Muscle of leg (tissue), 3 donors: ENCODE measurements at regions not wholly inside any gene's neighbourhood (a gene's known extent, or its start where the extent isn't known, plus 50 kb on each side); places are given as distances from the start of the nearest gene placed in this dataset.

Source experiments
- DNase-seq: peaks from one replicate; pipeline ENCODE4 v3.0.0; 2013
- H3K27ac ChIP-seq: one replicate; pipeline ENCODE4 v1.5.1; 2013; ENCODE audit warnings: mild to moderate bottlenecking, low read length, control low read depth
- H3K27me3 ChIP-seq: one replicate; pipeline ENCODE4 v1.6.1; 2013; ENCODE audit warnings: low read length; ENCODE audit not compliant: control insufficient read depth, insufficient read depth
- H3K36me3 ChIP-seq: one replicate; pipeline ENCODE4 v1.6.1; 2013; ENCODE audit warnings: low read length; ENCODE audit not compliant: control insufficient read depth, insufficient read depth
- H3K4me1 ChIP-seq: one replicate; pipeline ENCODE4 v1.6.1; 2013; ENCODE audit warnings: low read length; ENCODE audit not compliant: control insufficient read depth, insufficient read depth
- H3K4me3 ChIP-seq: one replicate; pipeline ENCODE4 v1.5.1; 2013; ENCODE audit warnings: low read length, control low read depth
- H3K9me3 ChIP-seq: replicated peaks from 2 replicates; pipeline ENCODE4 v1.6.1; 2013; ENCODE audit warnings: low read depth, low read length; ENCODE audit not compliant: control insufficient read depth
- WGBS: methylation state at CpG from one replicate; pipeline ENCODE4 v1.1.5; 2013; ENCODE audit warnings: missing lambda C conversion rate; ENCODE audit not compliant: insufficient coverage; 5-methylcytosine and 5-hydroxymethylcytosine counted together

- no CpG with 5 or more reads among the region's 2 CpGs for WGBS
- H3K27ac ChIP-seq = no peak overlapping the region
- no peaks in the 10 kb centered on the region for H3K9me3 ChIP-seq
- H3K36me3 ChIP-seq = no peaks in the 10 kb centered on the region
- H3K4me1 ChIP-seq = no peaks in the 10 kb centered on the region
- DNase-seq = no peak
- peaks cover 3% of the 10 kb centered on the region for H3K27me3 ChIP-seq
- no peak overlapping the region for H3K4me3 ChIP-seq
These were observed 54.9 kb downstream of the DIO3 start for GRCh38 chr14:101616202-101616601.

DNA sequence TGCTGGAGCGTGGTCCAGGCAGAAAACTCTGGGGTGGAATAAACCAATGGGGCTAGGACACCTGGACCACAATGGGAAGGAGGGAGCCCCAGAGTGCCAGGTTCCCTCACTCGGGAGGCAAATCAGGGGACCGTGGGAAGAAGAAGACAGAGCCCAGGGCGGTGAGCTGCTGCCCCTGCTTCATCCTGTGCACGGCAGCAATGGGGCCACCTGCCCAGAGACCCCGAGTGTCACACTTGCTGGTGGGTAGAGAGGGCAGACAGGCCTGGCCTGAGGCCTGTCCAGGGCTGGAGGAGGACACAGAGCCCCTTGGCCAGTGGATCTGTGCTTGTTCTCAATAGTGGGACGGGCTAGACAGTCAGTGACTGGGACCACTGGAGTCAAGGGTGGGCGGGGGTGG is 58.2 kb downstream of the DIO3 start:
- no peak overlapping the region for H3K27ac ChIP-seq
- no peak for DNase-seq
- H3K36me3 ChIP-seq = no peaks in the 10 kb centered on the region
- peaks cover 2% of the 10 kb centered on the region for H3K27me3 ChIP-seq
- 89% methylated on average over 8 of the region's 8 CpGs for WGBS
- H3K9me3 ChIP-seq = no peaks in the 10 kb centered on the region
- no peak overlapping the region for H3K4me3 ChIP-seq
- peaks cover 2% of the 10 kb centered on the region for H3K4me1 ChIP-seq

- no peaks in the 10 kb centered on the region for H3K9me3 ChIP-seq
- H3K27ac ChIP-seq = no peak overlapping the region
- peaks cover 5% of the 10 kb centered on the region for H3K4me1 ChIP-seq
- no peaks in the 10 kb centered on the region for H3K36me3 ChIP-seq
- no peak for DNase-seq
- no peak overlapping the region for H3K4me3 ChIP-seq
- 64% methylated on average over 11 of the region's 11 CpGs for WGBS
- H3K27me3 ChIP-seq = no peaks in the 10 kb centered on the region
These were observed 58.9 kb downstream of the DIO3 start for GRCh38 chr14:101620031-101620788.

DNA sequence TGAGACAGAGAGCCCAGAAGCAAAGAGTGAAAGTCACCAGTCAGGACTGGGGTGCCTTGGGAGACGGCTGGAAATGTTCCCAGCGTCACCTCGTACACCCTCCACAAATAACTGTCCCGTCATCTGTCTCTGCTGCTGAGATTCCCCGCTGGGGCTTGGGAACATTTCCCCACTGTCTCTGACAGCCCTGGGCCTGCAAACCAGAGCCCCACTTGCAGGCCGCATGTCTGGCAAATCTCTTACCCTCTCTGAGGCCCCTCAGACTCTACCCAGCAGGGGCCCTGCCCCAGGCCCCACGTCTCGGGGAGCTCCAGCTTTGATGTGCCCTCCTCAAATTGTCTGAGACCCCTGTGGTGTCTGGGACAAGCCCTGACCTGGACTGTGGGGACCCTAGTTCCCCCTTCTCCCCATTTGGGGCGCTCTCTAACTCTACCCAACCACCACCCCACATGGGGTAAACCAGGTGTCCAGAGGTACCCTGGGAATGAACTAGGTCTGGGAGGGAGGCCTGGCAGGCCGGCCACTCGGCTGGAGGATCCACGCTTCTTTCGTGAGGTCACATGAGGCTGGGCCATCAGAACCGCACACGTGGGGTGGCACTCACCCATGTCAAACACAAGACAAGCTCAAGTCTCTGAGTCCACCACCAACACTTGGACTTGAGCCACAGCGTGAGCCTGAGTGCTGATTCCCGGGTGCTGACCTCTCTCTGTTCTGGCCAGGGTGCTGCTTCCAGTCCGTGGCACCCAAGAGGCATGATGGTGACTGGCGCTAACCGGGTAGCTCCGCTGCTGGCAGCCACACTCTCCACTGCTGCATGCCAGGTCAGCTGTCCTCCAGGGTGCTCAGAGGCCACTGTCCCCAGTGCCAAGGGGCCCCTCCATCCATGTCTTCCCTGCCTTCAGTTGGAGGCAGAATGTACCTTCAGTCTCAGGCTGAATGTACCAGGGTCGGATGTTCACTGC is 59.8 kb downstream of the DIO3 start:
- no peak overlapping the region for H3K4me3 ChIP-seq
- H3K27me3 ChIP-seq = no peaks in the 10 kb centered on the region
- no peaks in the 10 kb centered on the region for H3K36me3 ChIP-seq
- peaks cover 5% of the 10 kb centered on the region for H3K4me1 ChIP-seq
- H3K27ac ChIP-seq = no peak overlapping the region
- 73% methylated on average over 21 of the region's 22 CpGs for WGBS
- no peaks in the 10 kb centered on the region for H3K9me3 ChIP-seq
- DNase-seq = no peak

DNA sequence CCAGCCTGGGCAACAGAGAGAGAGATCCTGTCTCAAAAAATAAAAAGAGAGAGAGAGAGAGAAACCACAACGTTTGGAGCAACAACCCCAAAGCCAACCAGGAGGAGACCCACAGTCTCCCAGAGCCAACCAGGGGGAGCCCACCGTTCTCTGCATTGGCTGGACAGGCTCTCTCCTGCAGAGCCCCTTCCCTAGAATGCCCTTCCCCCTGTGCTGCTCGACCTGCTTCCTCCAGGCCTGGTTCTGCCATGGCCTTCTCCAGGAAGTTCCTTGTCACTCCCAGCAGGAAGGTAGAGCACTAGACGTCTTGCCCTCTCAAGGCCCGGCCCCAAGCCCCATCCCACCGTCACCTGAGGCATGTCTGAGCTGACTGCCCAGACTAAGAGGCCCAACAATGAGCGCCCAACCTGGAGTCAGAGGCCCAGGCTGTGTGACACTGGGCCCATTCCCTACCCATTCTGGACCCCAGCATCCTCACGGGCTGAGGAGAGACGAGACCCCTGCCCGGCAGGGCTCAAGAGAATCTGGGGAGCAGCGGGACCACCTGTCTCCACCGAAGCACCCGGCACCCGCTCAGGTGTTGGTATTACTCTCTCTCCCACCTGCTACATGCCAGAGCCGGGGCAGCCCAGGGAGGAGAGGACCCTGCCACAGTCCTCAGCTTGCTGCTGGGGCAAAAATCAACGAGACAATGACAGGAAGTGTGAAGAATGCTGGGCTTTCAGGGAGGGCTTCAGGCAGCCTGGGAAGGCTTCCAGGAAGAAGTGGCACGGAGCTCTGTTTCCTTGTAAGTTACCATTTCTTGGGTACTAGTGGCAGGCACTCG is 61.2 kb downstream of the DIO3 start:
- H3K4me3 ChIP-seq = no peak overlapping the region
- 69% methylated on average over 10 of the region's 18 CpGs for WGBS

DNA sequence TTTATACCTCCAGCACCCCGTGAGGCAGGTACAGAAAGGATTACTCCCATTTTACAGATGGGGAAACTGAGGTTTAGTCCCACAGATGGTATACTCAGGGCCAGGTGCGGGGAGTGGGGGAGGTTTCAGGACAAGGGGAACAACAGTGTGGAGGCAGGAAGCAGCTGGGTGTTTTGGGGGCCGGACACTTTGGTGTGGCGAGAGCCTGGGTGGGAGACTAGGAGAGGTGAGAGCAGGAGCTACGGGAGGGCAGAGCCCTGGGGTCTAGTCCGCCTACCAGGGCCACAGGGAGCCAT is 61.7 kb downstream of the DIO3 start:
- Histone ChIP-seq H3K27ac (no peak overlapping the region), H3K4me3 (no peak overlapping the region), H3K4me1 (peaks cover 7% of the 10 kb centered on the region), H3K27me3 (no peaks in the 10 kb centered on the region), H3K36me3 (no peaks in the 10 kb centered on the region), H3K9me3 (no peaks in the 10 kb centered on the region)
- WGBS = 90% methylated on average over 5 of the region's 6 CpGs
- no peak for DNase-seq

More for the DNA sequence above, 61.2 kb downstream of the DIO3 start:
- Histone ChIP-seq H3K9me3 (no peaks in the 10 kb centered on the region), H3K36me3 (no peaks in the 10 kb centered on the region), H3K4me1 (peaks cover 5% of the 10 kb centered on the region), H3K27me3 (no peaks in the 10 kb centered on the region), H3K27ac (no peak overlapping the region)
- no peak for DNase-seq

GRCh38 chr14:101623685-101624444 is 62.6 kb downstream of the DIO3 start:
- 77% methylated on average over 9 of the region's 9 CpGs for WGBS
- Histone ChIP-seq H3K27me3 (no peaks in the 10 kb centered on the region), H3K4me3 (no peak overlapping the region), H3K36me3 (no peaks in the 10 kb centered on the region), H3K27ac (no peak overlapping the region), H3K4me1 (peaks cover 12% of the 10 kb centered on the region), H3K9me3 (no peaks in the 10 kb centered on the region)
- DNase-seq = no peak

GRCh38 chr14:101624536-101624935 is 63.2 kb downstream of the DIO3 start:
- no peaks in the 10 kb centered on the region for H3K9me3 ChIP-seq
- H3K27me3 ChIP-seq = no peaks in the 10 kb centered on the region
- 31% methylated on average over 4 of the region's 11 CpGs for WGBS

GRCh38 chr14:101625336-101626097 is 64.2 kb downstream of the DIO3 start:
- Histone ChIP-seq H3K27ac (no peak overlapping the region), H3K36me3 (no peaks in the 10 kb centered on the region), H3K4me3 (no peak overlapping the region), H3K4me1 (peaks cover 12% of the 10 kb centered on the region), H3K27me3 (no peaks in the 10 kb centered on the region), H3K9me3 (no peaks in the 10 kb centered on the region)
- 95% methylated on average over 1 of the region's 1 CpG for WGBS
- no peak for DNase-seq

More at GRCh38 chr14:101624536-101624935, 63.2 kb downstream of the DIO3 start:
- DNase-seq = no peak
- Histone ChIP-seq H3K36me3 (no peaks in the 10 kb centered on the region), H3K27ac (no peak overlapping the region), H3K4me1 (peaks cover 12% of the 10 kb centered on the region), H3K4me3 (no peak overlapping the region)
